Large intestine (tissue), 3 donors: ENCODE measurements at regions not wholly inside any gene's neighbourhood (a gene's known extent, or its start where the extent isn't known, plus 50 kb on each side); places are given as distances from the start of the nearest gene placed in this dataset.

Experiments used
- DNase-seq, 2 donors: peaks; one replicate each; pipeline versions ENCODE4 v3.0.0 to v3.0.0-alpha.2; 2013
- H3K27ac ChIP-seq: one replicate; pipeline ENCODE4 v1.5.1; 2013; ENCODE audit warnings: low read length
- H3K27me3 ChIP-seq: 2 replicates; pipeline ENCODE4 v1.6.1; 2013; ENCODE audit warnings: low read length; ENCODE audit not compliant: control insufficient read depth, insufficient read depth
- H3K36me3 ChIP-seq: 2 replicates; pipeline ENCODE4 v1.6.1; 2013; ENCODE audit warnings: low read length; ENCODE audit not compliant: control insufficient read depth, insufficient read depth
- H3K4me1 ChIP-seq: one replicate; pipeline ENCODE4 v1.6.1; 2013; ENCODE audit warnings: low read length; ENCODE audit not compliant: control insufficient read depth, insufficient read depth
- H3K4me3 ChIP-seq: one replicate; pipeline ENCODE4 v1.5.1; 2013; ENCODE audit warnings: low read length
- H3K9me3 ChIP-seq: one replicate; pipeline ENCODE4 v1.6.1; 2013; ENCODE audit warnings: mild to moderate bottlenecking, low read depth, low read length, moderate library complexity; ENCODE audit not compliant: control insufficient read depth
- WGBS: methylation state at CpG from one replicate; pipeline ENCODE4 v1.1.5; 2013; ENCODE audit warnings: low lambda C conversion rate; ENCODE audit not compliant: insufficient coverage; 5-methylcytosine and 5-hydroxymethylcytosine counted together

DNA sequence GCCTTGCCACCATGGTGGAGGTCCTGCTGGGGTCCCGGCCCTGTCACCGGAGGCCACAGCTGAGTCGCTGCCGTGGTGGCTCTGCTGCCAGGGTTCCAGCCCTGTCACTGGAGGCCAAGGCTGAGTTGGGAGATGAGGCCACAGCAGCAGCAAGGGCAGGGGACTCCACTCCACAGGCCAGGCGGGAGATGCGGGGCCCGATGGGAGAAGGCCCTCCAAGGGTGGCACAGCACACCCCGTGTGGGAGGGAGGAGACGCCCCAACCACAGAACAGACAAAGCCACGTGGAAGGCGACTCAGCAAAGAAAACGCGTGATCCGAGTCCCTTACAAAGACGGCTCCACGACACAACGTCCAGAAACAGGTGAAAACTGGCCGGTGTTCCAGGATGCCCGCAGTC lies 159.3 kb downstream of the BRD1 start:
- no peaks in the 10 kb centered on the region for H3K4me1 ChIP-seq
- DNase-seq: no peak
- no peak overlapping the region for H3K27ac ChIP-seq
- no CpG with 5 or more reads among the region's 19 CpGs for WGBS
- H3K36me3 ChIP-seq: no peaks in the 10 kb centered on the region
- H3K4me3 ChIP-seq: no peak overlapping the region
- no peaks in the 10 kb centered on the region for H3K9me3 ChIP-seq
- H3K27me3 ChIP-seq: peaks cover 45% of the 10 kb centered on the region

DNA sequence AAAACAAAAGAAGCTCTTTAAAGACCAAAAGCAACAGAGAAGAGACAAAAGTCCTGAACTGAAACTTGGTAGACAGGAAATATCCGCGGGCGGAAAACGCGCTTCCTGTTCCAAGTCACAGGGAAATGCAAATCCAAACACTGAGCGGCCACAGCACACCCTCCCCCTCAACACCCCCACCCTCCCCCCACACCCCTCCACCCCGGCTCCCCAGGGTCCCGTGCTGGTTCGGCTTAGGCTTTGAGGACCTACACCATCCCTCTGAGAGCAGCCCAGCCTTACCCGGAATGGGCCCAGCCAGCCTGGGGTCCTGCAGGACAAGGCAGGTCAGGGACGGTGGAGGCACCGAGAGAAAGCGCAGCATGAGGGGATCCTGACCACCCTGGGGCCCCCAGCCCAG lies 160.4 kb downstream of the BRD1 start:
- no peak overlapping the region for H3K27ac ChIP-seq
- DNase-seq: no peak
- no peak overlapping the region for H3K4me3 ChIP-seq
- H3K27me3 ChIP-seq: peaks cover 40% of the 10 kb centered on the region
- no peaks in the 10 kb centered on the region for H3K36me3 ChIP-seq
- H3K9me3 ChIP-seq: no peaks in the 10 kb centered on the region
- no peaks in the 10 kb centered on the region for H3K4me1 ChIP-seq
- no CpG with 5 or more reads among the region's 13 CpGs for WGBS

DNA sequence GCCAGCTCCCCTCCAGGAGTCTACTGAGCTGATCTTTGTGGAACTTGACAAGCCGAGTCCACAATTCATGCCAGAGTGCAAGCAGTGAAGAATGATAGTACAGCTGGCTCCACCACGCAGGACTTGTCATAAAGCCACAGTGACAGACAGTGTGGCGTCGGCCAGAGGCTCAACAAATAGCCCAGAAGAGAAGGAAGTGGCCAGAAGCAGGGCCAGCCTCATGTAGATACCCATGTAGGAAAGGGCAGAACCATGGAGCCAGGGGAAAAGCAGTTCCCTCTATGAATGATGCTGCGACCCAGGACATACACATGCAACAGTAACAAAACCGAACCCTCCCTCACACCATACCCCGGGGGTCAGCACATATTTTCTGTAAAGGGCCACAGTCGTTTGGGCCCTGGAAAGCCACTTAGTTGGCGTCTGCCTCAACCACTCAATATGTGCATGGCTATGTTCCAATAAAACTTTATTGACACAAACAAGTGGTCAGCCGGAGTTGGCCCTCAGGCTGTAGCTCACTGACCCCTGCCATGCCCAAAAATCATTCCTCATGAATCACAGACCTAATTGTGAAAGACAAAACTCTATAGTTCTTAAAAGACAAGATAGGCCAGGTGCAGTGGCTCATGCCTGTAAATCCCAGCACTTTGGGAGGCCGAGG lies 161.4 kb downstream of the BRD1 start:
- Histone ChIP-seq H3K36me3 (no peaks in the 10 kb centered on the region), H3K4me3 (no peak overlapping the region), H3K27me3 (peaks cover 30% of the 10 kb centered on the region), H3K27ac (no peak overlapping the region), H3K4me1 (no peaks in the 10 kb centered on the region), H3K9me3 (no peaks in the 10 kb centered on the region)
- no peak for DNase-seq
- WGBS: no CpG with 5 or more reads among the region's 11 CpGs

DNA sequence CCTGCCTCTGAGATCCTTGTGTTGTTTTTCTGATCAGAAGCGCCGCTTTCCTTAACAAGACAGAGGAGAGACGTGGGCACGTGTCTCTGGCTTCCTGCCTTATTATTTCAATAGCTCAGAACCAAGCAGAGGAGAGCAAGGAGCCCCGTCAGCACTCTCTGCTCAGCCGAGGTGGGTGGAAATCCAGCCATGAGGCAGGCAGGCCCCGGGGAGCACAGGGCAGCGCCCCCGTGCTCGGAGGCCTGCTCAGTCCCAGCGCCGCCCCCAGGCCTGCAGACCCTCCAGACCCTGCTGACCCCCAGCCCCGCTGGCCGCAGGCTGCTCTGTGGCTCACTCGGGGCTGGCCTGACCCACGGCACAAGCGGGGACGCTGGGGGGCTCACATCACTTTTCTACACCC lies 162.8 kb downstream of the BRD1 start:
- WGBS: 57% methylated on average over 4 of the region's 18 CpGs
- Histone ChIP-seq H3K36me3 (no peaks in the 10 kb centered on the region), H3K9me3 (no peaks in the 10 kb centered on the region), H3K4me1 (no peaks in the 10 kb centered on the region), H3K4me3 (no peak overlapping the region), H3K27ac (no peak overlapping the region), H3K27me3 (peaks cover 21% of the 10 kb centered on the region)
- no peak for DNase-seq

GRCh38 chr22:49664371-49664881 lies 163.2 kb downstream of the BRD1 start:
- no CpG with 5 or more reads among the region's 21 CpGs for WGBS

DNA sequence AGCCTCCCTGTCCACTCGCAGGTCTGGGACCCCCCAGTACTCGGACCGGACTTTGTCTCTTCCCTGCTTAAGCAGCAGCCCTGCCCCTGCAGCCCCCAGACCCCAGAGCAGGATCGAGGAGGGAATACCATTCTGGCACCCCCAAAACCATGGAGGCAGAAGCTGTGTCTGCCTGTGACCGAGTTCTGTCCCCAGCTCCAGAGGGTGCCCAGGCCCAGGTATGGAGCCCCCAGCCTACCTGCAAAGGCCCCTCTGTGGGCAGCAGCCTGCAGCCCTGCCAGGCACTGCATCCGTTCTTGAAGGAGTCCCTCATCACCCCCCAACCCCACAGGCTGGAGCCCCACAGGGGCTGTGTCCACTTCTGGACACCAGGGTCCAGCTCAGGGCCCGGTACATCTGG lies 163.8 kb downstream of the BRD1 start:
- Histone ChIP-seq H3K27me3 (peaks cover 14% of the 10 kb centered on the region), H3K4me3 (no peak overlapping the region), H3K4me1 (no peaks in the 10 kb centered on the region), H3K9me3 (no peaks in the 10 kb centered on the region), H3K36me3 (no peaks in the 10 kb centered on the region), H3K27ac (no peak overlapping the region)
- no CpG with 5 or more reads among the region's 7 CpGs for WGBS
- no peak for DNase-seq

More at GRCh38 chr22:49664371-49664881, 163.2 kb downstream of the BRD1 start:
- Histone ChIP-seq H3K36me3 (no peaks in the 10 kb centered on the region), H3K4me1 (no peaks in the 10 kb centered on the region), H3K9me3 (no peaks in the 10 kb centered on the region), H3K4me3 (no peak overlapping the region), H3K27ac (no peak overlapping the region), H3K27me3 (peaks cover 20% of the 10 kb centered on the region)
- no peak for DNase-seq

GRCh38 chr22:49663311-49663711 lies 164.4 kb downstream of the BRD1 start:
- no CpG with 5 or more reads among the region's 17 CpGs for WGBS
- Histone ChIP-seq H3K27me3 (peaks cover 9% of the 10 kb centered on the region), H3K36me3 (no peaks in the 10 kb centered on the region)

DNA sequence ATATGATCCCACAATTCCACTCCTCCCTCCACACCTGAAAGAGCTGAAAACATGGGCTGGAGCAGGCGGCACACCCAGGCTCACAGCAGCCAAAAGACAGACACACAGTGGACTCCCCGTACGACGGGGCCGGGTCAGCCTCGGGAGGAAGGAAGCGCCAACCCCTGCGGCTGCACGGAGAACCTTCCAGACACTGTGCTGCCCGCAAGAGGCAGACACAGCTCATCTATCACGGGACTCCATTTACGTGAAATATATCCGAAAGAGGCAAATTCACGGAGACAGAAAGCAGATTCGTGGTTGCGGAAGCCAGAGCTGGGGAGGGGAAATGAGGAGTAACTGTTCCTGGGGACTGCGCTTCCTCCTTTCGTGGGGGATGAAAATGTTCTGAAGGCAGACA lies 165.0 kb downstream of the BRD1 start:
- H3K9me3 ChIP-seq: no peaks in the 10 kb centered on the region
- 60% methylated on average over 2 of the region's 18 CpGs for WGBS
- H3K36me3 ChIP-seq: no peaks in the 10 kb centered on the region
- no peak for DNase-seq
- peaks cover 7% of the 10 kb centered on the region for H3K27me3 ChIP-seq
- no peak overlapping the region for H3K4me3 ChIP-seq
- H3K4me1 ChIP-seq: no peaks in the 10 kb centered on the region
- no peak overlapping the region for H3K27ac ChIP-seq

More at GRCh38 chr22:49663311-49663711, 164.4 kb downstream of the BRD1 start:
- Histone ChIP-seq H3K9me3 (no peaks in the 10 kb centered on the region), H3K27ac (no peak overlapping the region), H3K4me3 (no peak overlapping the region), H3K4me1 (no peaks in the 10 kb centered on the region)
- no peak for DNase-seq

GRCh38 chr22:49660794-49661781 lies 166.6 kb downstream of the BRD1 start:
- Histone ChIP-seq H3K27ac (no peak overlapping the region), H3K4me3 (no peak overlapping the region), H3K4me1 (no peaks in the 10 kb centered on the region), H3K27me3 (peaks cover 5% of the 10 kb centered on the region), H3K9me3 (no peaks in the 10 kb centered on the region), H3K36me3 (no peaks in the 10 kb centered on the region)
- no peak for DNase-seq
- WGBS: no CpG with 5 or more reads among the region's 40 CpGs

DNA sequence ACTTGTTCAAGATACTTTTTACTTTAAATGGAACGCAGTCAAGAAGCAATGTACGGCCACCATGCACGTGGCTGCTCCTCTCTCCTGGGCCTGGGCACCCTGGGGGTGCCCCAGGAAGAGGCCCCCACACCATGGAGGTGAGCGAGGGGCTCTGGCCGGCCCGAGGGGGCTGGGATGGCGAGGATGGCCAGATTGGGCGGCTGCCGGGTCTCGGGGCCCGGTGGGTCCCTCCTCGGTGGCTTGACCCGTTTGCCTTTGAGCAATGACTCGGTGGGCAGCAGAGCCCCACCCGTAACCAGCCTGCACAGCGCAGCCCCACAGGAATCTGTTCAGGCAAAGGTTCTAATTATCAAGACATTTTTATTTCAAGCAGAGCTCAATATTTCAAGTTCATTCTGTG lies 167.4 kb downstream of the BRD1 start:
- WGBS: 80% methylated on average over 1 of the region's 16 CpGs
- no peak overlapping the region for H3K27ac ChIP-seq
- no peaks in the 10 kb centered on the region for H3K4me1 ChIP-seq
- H3K27me3 ChIP-seq: peaks cover 4% of the 10 kb centered on the region
- no peak for DNase-seq
- no peak overlapping the region for H3K4me3 ChIP-seq
- H3K36me3 ChIP-seq: no peaks in the 10 kb centered on the region
- no peaks in the 10 kb centered on the region for H3K9me3 ChIP-seq
